SK-N-SH treated with all-trans-retinoic acid at 6 μM for 48 hours (cell line): ENCODE measurements at regions not wholly inside any gene's neighbourhood (a gene's known extent, or its start where the extent isn't known, plus 50 kb on each side); places are given as distances from the start of the nearest gene placed in this dataset.

Source experiments
- ATAC-seq: fragments of 200-7000 bp; cut with Tn5 transposase; 3 replicates; pipeline ENCODE4 v1.9.1; 2020; ENCODE audit warnings: mild to moderate bottlenecking, moderate library complexity
- BACH2 ChIP-seq: fragments of 250-450 bp; sonication (Bioruptor Pico); IDR thresholded peaks from 2 replicates; pipeline ENCODE4 v1.9.0; 2021; ENCODE audit warnings: mild to moderate bottlenecking, borderline replicate concordance
- CREB5 ChIP-seq: fragments of 250-450 bp; sonication (Bioruptor Pico); IDR thresholded peaks from 2 replicates; pipeline ENCODE4 v1.5.1; 2020; ENCODE audit warnings: low read depth, mild to moderate bottlenecking, moderate library complexity
- CSDC2 ChIP-seq: fragments of 250-450 bp; sonication (Bioruptor Pico); IDR thresholded peaks from 2 replicates; pipeline ENCODE4 v1.5.0; 2020; ENCODE audit warnings: mild to moderate bottlenecking, moderate library complexity
- CSRNP3 ChIP-seq: fragments of 250-450 bp; sonication (Bioruptor Pico); IDR thresholded peaks from 2 replicates; pipeline ENCODE4 v1.5.1; 2021; ENCODE audit warnings: mild to moderate bottlenecking, moderate library complexity
- ESRRG ChIP-seq: fragments of 250-450 bp; sonication (Bioruptor Pico); IDR thresholded peaks from 2 replicates; pipeline ENCODE4 v1.6.1; 2021; ENCODE audit warnings: mild to moderate bottlenecking
- GLIS3 ChIP-seq: fragments of 250-450 bp; sonication (Bioruptor Pico); IDR thresholded peaks from 2 replicates; pipeline ENCODE4 v1.5.0; 2020; ENCODE audit warnings: mild to moderate bottlenecking, moderate library complexity
- ISL1 ChIP-seq: fragments of 250-450 bp; sonication (Bioruptor Pico); IDR thresholded peaks from 2 replicates; pipeline ENCODE4 v2.1.2; 2022; ENCODE audit warnings: mild to moderate bottlenecking, moderate library complexity
- PATZ1 ChIP-seq: fragments of 250-450 bp; sonication (Bioruptor Pico); IDR thresholded peaks from 2 replicates; pipeline ENCODE4 v1.8.0; 2020; ENCODE audit warnings: mild to moderate bottlenecking, moderate library complexity, borderline replicate concordance
- PPARA ChIP-seq: fragments of 250-450 bp; sonication (Bioruptor Pico); IDR thresholded peaks from 2 replicates; pipeline ENCODE4 v1.5.0; 2020; ENCODE audit warnings: mild to moderate bottlenecking, borderline replicate concordance
- RARB ChIP-seq: fragments of 250-450 bp; sonication (Bioruptor Pico); IDR thresholded peaks from 2 replicates; pipeline ENCODE4 v1.8.0; 2021; ENCODE audit warnings: mild to moderate bottlenecking, moderate library complexity
- SNAI2 ChIP-seq: fragments of 250-450 bp; sonication (Bioruptor Pico); IDR thresholded peaks from 2 replicates; pipeline ENCODE4 v1.5.0; 2020; ENCODE audit warnings: mild to moderate bottlenecking, moderate library complexity
- TCF4 ChIP-seq: fragments of 250-450 bp; sonication (Bioruptor Pico); IDR thresholded peaks from 2 replicates; pipeline ENCODE4 v1.8.0; 2021; ENCODE audit warnings: mild to moderate bottlenecking, moderate library complexity, borderline replicate concordance
- TOX ChIP-seq: fragments of 250-450 bp; sonication (Bioruptor Pico); IDR thresholded peaks from 2 replicates; pipeline ENCODE4 v1.8.0; 2021; ENCODE audit warnings: mild to moderate bottlenecking, moderate library complexity, borderline replicate concordance
- TSHZ2 ChIP-seq: fragments of 250-450 bp; sonication (Bioruptor Pico); IDR thresholded peaks from 2 replicates; pipeline ENCODE4 v1.5.0; 2020; ENCODE audit warnings: mild to moderate bottlenecking, moderate library complexity
- ZC3H10 ChIP-seq: fragments of 250-450 bp; sonication (Bioruptor Pico); IDR thresholded peaks from 2 replicates; pipeline ENCODE4 v1.5.1; 2021; ENCODE audit warnings: mild to moderate bottlenecking, moderate library complexity
- ZFP3 ChIP-seq: fragments of 250-450 bp; sonication (Bioruptor Pico); IDR thresholded peaks from 2 replicates; pipeline ENCODE4 v1.5.0; 2020; ENCODE audit warnings: mild to moderate bottlenecking, moderate library complexity
- ZFP30 ChIP-seq: fragments of 450-650 bp; formaldehyde crosslinking; IDR thresholded peaks from 2 replicates; pipeline ENCODE4 v1.5.0; 2022; ENCODE audit warnings: mild to moderate bottlenecking, moderate library complexity
- ZNF565 ChIP-seq: fragments of 450-650 bp; formaldehyde crosslinking; conservative IDR thresholded peaks from 2 replicates; pipeline ENCODE4 v1.5.0; 2020; ENCODE audit warnings: low read depth, mild to moderate bottlenecking, moderate library complexity
- ZNF70 ChIP-seq: fragments of 450-650 bp; formaldehyde crosslinking; IDR thresholded peaks from 2 replicates; pipeline ENCODE4 v1.5.0; 2020; ENCODE audit warnings: mild to moderate bottlenecking, moderate library complexity

- no peak for ATAC-seq
- TF ChIP-seq ESRRG (CRISPR knock-in tag) (no peak), ZNF565 (CRISPR knock-in tag) (no peak), ZNF70 (CRISPR knock-in tag) (no peak), ISL1 (CRISPR knock-in tag) (no peak), BACH2 (CRISPR knock-in tag) (no peak), TOX (no peak), RARB (CRISPR knock-in tag) (no peak), CSDC2 (CRISPR knock-in tag) (no peak), PATZ1 (CRISPR knock-in tag) (no peak)
These were observed 543.3 kb upstream of the ID2 start for GRCh38 chr2:8138525-8138922.

- no peak for TF ChIP-seq ZFP3
- TF ChIP-seq TOX: no peak
- no peak for TF ChIP-seq CREB5 (CRISPR knock-in tag)
- TF ChIP-seq TCF4: no peak
- TF ChIP-seq TSHZ2 (CRISPR knock-in tag): no peak
- TF ChIP-seq BACH2 (CRISPR knock-in tag): no peak
- TF ChIP-seq GLIS3 (CRISPR knock-in tag): no peak
- no peak for TF ChIP-seq ISL1 (CRISPR knock-in tag)
- no peak for TF ChIP-seq PPARA (CRISPR knock-in tag)
- TF ChIP-seq ZNF70 (CRISPR knock-in tag): no peak
- no peak for ATAC-seq
These were observed 542.8 kb upstream of the ID2 start for GRCh38 chr2:8138923-8139667.

- TF ChIP-seq ZFP3 (no peak), ZFP30 (no peak), CSRNP3 (CRISPR knock-in tag) (no peak), RARB (CRISPR knock-in tag) (no peak), ZC3H10 (no peak)
- no peak for ATAC-seq
These were observed 542.1 kb upstream of the ID2 start for GRCh38 chr2:8139668-8140200.

GRCh38 chr2:8141079-8141707 is 540.7 kb upstream of the ID2 start:
- no peak for TF ChIP-seq ISL1 (CRISPR knock-in tag)
- no peak for TF ChIP-seq PATZ1 (CRISPR knock-in tag)
- TF ChIP-seq ZFP30: no peak
- TF ChIP-seq ZFP3: no peak
- TF ChIP-seq SNAI2 (CRISPR knock-in tag): no peak
- no peak for TF ChIP-seq ZNF565 (CRISPR knock-in tag)
- no peak for TF ChIP-seq TOX
- no peak for ATAC-seq
